MV-4-11 (cell line): ENCODE measurements at regions not wholly inside any gene's neighbourhood (a gene's known extent, or its start where the extent isn't known, plus 50 kb on each side); places are given as distances from the start of the nearest gene placed in this dataset.

Source experiments
- DNase-seq: peaks from one replicate; lab custom pipeline; 2025; lab: John Stamatoyannopoulos, UW

DNA sequence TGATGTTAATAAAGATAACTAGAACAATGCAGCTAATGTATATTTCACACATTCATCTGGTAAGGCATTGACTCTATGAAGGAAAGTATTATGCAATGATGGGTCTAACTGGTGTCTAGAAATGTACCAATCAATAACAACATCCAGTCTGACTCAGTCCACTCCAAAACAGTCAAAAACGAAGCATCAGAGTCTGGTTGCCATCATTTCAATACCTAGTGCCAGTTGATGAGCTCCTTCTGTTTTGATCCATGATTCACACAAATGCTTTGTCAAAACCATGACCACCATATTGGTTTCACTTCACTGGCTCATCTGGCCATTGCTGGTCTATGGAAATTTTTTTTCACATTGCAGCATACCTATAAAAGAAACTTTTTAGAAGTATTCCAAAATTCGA lies 747.2 kb upstream of the TMEM132C start:
- peak; percentile 13 for DNase-seq

DNA sequence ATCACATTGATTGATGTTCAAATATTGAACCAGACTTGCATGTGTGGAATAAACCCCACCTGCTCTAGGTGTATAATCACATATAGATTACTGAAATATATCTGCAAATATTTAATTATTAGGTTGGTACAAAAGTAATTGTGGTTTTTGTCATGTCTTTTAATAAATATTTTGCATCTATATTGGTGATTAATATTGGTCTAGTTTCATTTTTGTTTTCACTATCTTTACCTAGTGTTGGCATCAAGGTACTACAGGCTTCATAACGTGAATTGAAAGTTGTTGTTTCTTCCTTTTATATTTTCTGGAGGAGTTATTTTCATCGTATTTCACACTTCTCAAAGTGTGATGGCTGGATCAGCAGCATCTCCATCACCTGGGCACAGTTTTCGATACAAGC lies 740.0 kb upstream of the TMEM132C start:
- DNase-seq, result no peak

DNA sequence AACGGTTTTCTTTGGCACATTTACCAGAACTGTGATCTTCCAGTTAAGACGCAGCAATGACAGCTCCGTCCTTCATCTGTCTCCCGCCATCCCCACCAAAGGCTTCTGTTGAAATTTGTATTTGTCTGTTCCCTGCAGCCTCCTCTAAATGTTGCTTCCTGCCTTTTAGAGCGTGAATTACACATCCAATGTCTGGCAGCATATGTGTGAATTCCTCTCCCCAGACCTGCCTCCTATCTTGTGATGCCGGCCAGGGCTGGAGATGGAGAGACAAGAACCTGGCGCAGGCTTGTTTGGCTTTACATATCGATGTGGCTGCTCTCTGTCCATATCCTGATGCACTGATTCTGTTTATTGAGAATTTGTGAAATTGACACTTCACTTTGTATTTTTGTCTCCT lies 738.4 kb upstream of the TMEM132C start:
- no peak for DNase-seq

DNA sequence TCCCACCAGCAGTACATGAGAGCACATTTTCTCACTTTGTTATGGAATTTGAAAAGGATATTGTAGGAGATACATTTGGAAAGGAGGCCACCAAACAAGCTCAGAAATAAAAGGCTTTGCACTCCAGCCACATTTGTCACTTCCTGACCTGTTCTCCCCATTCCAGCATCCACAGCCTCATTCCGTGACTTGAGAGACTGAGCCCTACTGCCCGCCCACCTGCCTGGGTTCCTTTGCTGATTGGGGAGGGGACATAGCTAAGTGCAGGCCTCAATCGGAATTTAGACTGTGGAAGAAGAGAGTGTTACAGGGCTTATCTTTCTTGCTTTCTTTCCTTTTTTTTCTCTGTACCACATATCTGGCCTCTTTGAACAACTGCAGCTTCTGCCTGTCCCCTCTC lies 735.4 kb upstream of the TMEM132C start:
- DNase-seq, result no peak

DNA sequence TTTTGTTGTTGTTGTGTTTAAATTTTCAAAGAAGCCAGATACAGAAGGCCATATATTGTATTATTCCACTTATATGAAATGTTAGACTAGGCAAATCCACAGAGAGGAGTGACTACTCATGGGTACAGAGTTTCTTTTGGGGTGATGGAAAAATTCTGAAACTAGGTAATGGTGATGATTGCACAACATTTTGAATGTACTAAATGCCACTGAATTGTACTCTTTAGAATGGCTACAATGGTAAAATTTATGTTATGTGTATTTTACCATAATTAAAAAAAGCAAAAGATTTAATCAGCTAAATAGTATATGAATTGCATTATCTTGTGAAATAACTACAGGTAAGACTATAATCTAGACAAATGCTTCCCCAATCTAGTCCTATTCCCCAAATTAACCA lies 733.6 kb upstream of the TMEM132C start:
- no peak for DNase-seq

DNA sequence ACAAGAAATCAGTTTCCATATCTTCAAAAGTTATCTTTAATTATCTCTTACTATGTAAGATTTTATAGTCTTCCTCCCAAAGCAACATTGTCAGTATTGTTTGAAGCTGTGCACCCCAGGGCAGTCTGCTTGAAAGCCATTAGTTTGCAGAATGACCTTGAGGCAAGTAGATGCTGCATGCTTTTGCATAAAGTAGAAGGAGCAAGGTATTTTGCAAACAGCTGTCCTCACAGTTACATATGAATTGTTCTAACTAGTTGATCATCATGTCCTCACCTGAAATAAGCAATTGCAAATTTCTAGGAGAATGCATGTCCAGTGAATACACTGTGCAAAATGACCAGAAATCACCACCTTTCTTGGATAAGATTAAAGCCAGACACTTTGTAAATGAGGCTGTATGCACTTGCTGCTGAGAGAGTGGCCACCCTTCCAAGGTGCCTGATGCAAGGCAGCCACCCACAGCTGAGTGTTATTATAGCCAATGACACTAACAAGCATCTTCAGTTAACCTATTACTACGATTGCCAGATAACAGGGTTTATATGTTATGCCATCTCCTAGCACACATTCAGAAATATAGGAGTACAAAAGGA lies 730.0 kb upstream of the TMEM132C start:
- DNase-seq, result no peak

DNA sequence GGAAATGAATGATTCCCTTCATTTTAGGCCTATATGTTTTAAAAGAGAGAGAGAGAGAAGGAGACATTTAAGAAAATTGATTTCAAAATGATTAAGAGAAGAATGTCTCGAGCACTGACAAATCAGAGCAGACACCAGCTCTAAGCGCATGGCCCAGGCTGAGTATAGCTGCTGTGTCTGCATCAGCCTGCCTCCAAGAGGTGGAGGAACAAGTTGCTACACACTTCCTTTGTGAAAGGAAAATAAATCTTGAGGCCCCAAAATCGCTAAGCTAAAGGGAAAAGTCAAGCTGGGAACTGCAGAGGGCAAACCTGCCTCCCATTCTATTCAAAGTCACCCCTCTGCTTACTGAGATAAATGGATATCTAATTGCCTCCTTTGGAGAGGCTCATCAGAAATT lies 728.7 kb upstream of the TMEM132C start:
- DNase-seq, result no peak

DNA sequence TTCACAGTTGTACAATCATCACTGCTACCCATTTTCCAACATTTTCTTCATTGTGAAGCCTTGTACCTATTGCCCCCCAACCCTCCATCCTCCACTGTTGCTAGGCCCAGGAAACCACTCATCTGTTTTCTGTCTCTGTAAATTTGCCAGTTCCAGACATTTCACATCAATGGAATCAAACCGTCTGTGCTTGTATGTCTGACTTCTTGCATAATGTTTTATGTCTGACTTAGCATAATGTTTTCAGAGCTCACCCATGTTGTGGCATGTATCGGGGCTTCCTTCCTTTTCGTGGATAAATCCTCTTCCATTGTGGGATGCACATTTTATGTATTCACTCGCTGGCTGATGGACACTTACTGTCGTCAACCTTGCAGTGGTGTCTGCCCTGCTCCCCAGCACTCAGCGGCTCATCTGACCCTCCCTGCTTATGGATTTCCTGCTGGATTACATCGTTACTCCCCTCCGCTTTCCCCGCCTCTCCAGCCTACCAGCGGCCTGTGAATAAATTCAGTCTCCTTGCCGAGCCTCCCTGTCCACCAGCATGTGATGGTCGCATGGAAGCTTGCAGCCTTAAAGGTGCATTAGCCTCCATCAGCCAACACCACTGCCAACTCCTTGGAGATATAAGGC lies 727.6 kb upstream of the TMEM132C start:
- no peak for DNase-seq

DNA sequence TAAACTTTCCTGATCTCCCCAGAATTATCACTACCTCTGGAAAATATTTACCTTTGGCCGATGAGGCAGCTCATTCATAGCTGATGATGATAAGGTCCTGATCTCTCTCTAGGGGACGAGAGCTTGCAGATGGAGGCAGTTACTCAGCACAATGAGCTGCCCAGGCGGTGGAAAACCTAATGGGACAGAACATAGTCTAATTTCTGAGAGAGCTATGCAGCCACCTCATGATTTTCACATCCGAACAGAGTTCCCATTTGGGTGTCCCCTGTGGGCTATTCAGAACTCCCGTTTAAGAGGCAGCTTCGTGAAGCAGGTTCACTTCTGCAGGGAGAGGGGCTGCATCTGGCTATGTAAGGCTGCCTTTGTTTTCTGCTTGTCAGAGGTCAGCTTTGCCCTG lies 724.6 kb upstream of the TMEM132C start:
- no peak for DNase-seq

DNA sequence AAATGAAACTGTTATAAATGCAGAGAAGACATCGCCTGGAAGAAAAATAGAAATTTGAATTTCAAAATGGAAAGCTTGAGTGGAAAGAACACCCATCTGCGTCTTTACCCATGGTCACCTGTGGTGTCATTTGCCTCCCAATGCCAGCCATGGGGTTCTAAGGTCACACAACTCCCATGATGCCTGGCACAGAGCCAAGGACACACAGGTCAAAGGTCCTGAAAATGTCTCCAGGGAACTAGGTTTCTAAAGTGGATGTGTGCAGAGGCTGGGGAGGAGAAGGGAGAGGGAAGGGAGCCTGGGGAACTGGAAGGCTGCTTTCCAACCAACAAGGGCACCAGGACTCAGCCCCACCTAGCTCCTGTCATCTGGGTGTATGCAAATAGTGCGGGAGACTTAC lies 724.0 kb upstream of the TMEM132C start:
- no peak for DNase-seq

DNA sequence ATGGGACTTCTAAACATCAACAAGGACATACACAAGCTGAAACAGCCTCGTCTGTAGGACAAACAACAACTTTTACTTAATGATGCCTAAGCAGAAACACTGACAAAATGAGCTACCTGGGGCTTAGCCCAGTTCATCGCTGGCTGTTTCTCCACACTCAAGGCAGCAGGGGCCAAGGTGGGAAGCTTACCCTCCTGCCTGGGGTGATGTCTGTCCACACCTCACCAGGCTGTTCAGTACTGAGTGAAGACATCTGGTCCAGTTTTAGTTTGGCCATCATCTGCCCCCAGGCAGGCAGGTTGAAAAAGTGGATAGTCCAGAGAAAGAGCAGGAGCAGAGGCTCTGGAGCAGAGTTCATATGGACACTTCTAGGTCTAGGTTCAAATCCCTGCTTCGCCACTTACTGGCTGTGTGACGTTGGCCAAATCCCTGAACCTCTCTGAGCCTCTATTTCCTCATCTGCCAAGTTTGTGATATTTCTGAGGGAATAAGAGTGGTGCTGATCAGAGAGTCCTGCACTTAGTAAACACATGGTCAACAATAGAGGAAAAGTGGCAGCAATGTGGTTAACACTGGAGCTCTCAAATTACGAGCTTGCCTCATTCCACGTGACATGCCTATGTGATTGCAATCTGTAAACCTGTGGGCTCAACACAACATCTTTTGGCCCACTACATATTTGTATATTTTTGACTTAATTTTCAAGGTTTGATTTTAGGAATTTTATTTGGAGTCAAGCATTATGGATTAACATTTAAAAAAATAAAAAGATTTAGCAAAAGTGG lies 720.1 kb upstream of the TMEM132C start:
- no peak for DNase-seq

DNA sequence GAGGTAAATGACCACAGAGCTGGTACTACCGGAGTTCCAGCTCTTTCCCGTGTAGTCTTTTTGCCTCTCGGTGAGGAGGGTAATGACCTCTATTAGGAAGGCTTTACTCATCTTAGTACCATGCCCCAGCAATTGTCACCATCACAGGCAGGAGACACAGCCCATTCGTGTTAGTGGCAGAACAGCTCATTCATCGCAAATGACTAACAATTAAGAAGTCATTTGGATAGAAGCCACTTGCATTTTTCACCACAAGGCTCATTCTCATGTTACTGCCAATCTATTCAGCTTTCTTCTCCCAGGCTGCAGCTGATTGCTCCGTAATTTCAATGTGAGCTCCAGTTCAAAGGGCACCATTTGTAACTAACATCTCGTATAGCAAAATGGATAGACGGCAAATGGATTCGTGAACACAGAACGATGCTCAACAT lies 718.8 kb upstream of the TMEM132C start:
- no peak for DNase-seq

DNA sequence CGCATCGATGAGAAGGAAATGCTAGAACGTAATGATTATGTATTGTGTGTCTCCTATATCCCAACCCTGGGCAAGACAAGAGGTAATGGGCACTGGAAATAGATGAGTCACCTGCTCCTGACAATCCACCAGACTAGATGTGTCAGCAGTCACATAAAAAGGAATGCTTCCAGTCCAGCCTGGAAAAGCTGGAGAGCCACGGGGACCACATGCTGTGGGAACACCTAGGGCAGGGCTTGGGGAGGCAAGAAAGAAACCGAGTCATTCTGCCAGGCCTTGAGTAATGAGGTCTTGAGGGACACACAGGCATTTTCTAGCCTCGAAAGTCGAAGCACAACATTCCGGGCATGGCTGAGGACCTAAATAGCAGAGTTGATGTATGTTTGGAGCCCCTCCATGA lies 716.7 kb upstream of the TMEM132C start:
- no peak for DNase-seq

DNA sequence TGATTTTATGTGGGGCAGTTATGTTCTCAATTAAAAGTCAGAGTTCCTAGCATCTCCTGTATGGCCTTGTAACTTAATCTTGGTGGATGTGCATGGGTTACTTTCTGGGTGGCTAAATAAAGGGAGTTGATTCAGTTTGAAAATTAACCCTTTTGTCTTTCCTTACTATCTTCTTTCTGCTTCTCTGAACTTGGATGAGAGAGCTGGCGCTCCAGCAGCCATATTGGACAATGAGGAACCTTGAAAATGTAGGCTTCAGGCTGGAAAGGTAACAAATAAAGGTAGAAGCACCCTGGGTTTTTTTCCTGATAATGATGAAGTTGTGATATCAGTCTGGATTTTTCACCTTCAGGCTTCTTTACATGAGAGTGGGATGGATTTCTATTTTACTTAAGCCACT lies 714.1 kb upstream of the TMEM132C start:
- no peak for DNase-seq

DNA sequence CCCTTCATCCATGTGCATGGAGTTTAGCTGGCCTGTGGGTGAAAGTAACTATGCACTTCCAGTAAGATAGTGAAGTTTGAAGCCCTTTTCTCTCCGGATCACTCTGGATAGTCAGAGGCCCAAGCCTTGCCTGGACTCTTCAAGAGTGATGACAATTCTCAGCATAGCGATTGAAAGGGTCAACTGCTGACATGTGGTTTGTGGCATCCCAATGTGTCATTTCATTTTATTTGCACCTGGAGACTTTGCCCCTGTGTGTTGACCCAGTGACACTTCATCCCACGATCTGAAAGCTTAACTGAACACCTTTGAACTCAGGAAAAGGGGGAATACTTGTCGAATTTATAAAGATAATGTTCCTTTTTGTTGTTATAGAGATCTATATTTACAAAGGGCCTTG lies 711.9 kb upstream of the TMEM132C start:
- no peak for DNase-seq

DNA sequence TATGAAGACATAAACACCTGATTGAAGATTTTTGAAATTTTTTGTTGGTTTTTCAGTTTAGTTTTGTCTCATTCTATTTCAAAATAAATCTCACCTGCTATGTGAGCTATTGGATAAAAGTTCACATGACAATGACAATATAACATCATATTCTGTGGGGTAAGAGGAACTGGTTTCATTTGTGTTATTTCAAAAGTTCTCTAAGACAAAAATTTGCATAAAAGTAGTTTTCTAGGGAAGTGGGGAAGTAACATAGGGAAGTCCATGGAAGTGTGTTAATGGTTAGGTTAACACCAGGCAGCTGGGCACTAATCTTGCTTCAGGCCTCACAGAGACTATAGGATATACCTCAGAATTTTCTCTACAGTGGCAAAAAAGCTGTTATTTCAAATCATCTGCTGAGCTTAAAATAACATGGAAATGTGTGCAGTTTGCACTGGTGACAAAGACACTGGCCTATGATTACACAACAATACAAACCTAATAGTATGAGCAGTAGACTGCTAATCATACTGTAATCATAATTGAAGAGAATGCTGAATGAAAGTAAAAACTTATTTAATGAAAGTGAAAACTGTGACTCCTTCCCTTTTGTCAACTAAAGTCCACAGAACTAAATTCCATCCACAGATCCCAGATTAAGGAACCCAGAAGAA lies 710.6 kb upstream of the TMEM132C start:
- peak; percentile 85 for DNase-seq

DNA sequence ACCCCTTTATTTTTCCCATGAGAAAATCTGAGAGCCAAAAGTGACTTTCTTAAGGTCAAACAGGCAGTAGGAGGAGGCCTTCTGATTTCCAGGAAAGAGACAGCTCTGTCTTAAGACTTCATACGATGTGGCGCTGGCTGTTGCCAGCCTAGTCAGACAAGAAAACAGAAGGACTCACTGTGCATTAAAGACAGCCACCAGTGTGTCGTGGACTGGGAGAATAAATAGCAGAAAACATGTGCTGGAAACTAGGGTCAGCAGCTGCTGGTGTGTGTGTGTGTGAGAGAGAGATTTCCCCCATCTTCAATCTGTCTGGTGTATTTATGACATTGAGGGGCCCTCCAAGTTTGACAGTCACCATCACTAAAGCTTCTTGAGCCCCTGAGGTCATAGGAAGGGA lies 708.6 kb upstream of the TMEM132C start:
- peak; percentile 49 for DNase-seq

DNA sequence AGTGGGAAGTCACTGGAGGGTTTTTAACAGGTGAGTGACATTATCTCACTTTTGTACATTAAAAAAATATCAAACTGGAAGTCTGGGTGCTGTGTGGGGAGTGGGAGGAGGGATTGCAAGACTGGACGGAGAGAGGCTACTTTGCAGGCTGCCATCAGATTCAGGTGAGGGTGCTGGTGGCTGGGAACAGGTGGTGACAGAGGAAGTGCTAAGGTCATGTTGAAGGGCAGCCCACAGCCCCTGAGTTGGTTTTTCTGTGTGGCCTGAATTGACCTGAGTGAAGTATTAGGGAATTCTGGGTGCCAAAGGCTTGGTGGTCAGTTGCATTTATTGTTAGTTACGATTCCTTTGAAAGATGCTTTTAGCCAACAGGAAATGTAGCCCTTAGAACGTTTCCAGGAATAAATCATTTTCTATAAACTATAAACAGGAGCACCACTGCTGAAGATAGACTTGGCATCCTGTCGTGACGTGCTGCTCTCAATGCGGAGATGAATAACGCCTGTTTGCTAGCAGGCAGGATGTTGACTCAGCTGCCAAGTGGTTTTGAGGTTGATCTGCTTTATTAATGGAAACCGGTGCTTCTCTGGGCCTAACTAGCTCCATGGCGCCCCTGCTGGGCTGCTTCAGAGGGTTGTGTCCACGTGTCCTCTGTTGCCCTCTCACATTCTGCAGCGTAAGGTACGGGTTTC lies 707.5 kb upstream of the TMEM132C start:
- DNase-seq, result peak; percentile 98

DNA sequence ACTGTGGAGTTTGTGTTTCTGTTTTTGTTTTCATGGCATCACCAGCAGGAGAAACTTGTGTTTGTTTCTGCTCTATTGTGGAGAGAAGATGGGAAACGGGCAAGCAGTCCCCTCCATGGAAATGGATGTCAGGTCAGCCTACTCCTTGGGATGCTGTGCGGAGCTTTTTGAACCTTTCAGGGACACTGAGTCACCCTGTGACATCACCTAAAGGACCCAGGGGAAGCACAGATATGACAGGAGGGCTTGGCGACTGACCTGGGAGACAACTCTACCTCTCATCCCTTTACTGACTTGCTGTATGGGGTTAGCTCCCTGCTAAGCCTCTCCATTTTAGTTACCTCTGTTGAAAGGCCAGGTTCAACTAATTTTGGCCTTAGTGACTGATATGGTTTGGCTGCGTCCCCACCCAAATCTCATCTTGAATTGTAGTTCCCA lies 706.9 kb upstream of the TMEM132C start:
- no peak for DNase-seq

DNA sequence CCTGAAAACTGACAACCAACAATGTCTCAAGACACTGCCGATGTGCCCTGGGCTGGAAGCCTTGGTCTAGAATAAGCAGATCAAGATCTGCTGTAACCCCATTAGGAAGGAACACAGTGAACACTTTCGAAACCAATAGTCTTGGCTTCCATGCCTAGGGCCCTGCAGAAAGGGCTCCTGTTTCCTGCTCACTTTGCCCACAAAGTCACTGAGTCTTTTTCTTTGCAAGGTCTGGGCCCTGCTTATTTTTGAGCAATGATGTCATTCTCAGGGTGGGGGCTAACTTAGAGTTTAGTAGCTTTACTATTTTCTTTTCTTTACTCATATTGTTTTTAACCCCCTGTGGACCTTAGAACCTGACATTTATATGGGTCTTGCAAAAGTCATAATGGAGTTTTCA lies 704.2 kb upstream of the TMEM132C start:
- DNase-seq, result peak; percentile 66

DNA sequence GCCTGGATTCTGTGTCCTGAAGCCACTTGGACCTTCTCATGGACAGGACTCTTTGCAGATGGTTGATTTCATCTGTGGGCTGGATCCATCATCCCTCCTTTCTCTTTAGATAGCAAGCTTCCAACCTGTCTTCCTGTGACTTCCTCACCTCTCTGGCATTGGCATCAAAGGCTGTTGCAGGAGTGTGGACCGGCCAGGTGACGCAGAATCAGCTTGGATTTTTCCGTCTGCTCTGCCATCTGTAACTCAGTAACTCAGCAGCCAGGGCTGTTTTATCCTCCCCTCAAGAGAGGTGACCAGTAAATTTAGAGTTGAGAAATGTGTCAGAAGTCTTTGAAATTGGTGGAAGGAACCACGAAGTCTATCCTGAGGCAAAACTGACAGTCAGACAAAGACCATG lies 701.7 kb upstream of the TMEM132C start:
- DNase-seq, result no peak

DNA sequence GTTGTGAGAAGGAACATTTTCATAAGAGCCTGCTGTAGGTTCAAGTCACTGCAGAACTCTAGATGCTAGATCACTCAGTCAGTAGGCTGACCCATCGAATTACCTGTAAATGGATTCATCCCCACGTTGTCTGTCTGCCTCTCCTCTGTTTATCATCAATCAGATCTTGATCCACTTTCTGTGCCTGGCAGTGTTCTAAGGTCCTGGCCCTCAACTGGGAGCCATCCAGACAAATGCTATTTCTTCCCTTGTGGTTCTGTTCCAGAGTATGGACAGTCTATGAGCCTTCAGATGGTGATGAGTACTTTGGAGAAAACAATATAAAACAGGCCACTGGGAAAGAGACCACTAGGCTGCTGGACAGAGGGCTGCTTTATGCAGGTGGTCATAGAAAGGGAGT lies 699.4 kb upstream of the TMEM132C start:
- no peak for DNase-seq
